Uterus (tissue), 2 donors: ENCODE measurements at regions not wholly inside any gene's neighbourhood (a gene's known extent, or its start where the extent isn't known, plus 50 kb on each side); places are given as distances from the start of the nearest gene placed in this dataset.

Source experiments
- POLR2A ChIP-seq, 2 donors: fragments of 450-650 bp; IDR thresholded peaks; one replicate each; pipeline ENCODE4 v1.6.1; 2016; ENCODE audit warnings: antibody characterized with exemption in 2 of 2, mild to moderate bottlenecking in 1 of 2, moderate library complexity in 1 of 2
- TF ChIP-seq, protein P1 (sequence below), 4 experiments: fragments of 200-600 bp in 2 of 4; fragments of 450-650 bp in 2 of 4; sonication (generic) in 2 of 4; IDR thresholded peaks; one replicate each; pipeline ENCODE4 v1.5.1; 2016 to 2019; ENCODE audit warnings: antibody characterized with exemption in 4 of 4, mild to moderate bottlenecking in 2 of 4, moderate library complexity in 1 of 4

DNA sequence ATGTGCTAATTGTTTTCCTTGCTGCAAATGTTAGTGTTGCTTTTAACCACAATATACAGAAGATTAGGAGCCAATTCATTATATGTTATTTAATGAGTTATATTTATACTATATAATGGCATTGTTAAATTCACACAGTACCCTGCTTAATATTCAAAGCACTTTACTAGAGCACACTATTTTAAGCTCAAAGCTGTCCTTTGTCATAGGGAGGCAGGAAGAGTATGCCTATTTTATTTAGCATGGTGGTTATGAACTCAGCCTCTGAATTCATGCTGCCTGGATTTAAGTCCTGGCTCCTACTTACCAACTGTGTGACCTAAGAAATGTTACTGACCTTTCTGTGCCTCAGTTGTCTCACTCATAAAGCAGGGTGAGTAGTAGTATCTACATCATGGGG, 80.5 kb downstream of the FASTKD2 start:
- no peak for TF ChIP-seq POLR2A (IDR thresholded peaks at IDR 0.05)
- TF ChIP-seq, protein P1, sequence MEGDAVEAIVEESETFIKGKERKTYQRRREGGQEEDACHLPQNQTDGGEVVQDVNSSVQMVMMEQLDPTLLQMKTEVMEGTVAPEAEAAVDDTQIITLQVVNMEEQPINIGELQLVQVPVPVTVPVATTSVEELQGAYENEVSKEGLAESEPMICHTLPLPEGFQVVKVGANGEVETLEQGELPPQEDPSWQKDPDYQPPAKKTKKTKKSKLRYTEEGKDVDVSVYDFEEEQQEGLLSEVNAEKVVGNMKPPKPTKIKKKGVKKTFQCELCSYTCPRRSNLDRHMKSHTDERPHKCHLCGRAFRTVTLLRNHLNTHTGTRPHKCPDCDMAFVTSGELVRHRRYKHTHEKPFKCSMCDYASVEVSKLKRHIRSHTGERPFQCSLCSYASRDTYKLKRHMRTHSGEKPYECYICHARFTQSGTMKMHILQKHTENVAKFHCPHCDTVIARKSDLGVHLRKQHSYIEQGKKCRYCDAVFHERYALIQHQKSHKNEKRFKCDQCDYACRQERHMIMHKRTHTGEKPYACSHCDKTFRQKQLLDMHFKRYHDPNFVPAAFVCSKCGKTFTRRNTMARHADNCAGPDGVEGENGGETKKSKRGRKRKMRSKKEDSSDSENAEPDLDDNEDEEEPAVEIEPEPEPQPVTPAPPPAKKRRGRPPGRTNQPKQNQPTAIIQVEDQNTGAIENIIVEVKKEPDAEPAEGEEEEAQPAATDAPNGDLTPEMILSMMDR (IDR thresholded peaks at IDR 0.05), result no peak
